Thoracic aorta (tissue), 2 donors: ENCODE measurements at regions not wholly inside any gene's neighbourhood (a gene's known extent, or its start where the extent isn't known, plus 50 kb on each side); places are given as distances from the start of the nearest gene placed in this dataset.

Experiments used
- ATAC-seq: fragments of 150-250 bp; one replicate; pipeline ENCODE4 v1.8.0; 2017; ENCODE audit warnings: low read depth; ENCODE audit not compliant: insufficient number of reproducible peaks, low FRiP score
- DNase-seq: peaks from one replicate; pipeline ENCODE4 v3.0.0-alpha.2; 2020; ENCODE audit warnings: low spot score
- H3K27ac ChIP-seq, 2 donors: fragments of 200-600 bp; sonication (generic); 1 replicate in 1 of 2; 2 replicates in 1 of 2; pipeline ENCODE4 v1.5.1; 2016; ENCODE audit warnings: mild to moderate bottlenecking in 2 of 2, moderate library complexity in 2 of 2
- H3K27me3 ChIP-seq: fragments of 200-600 bp; sonication (generic); replicated peaks from 2 replicates; pipeline ENCODE4 v1.6.0; 2016; ENCODE audit warnings: mild to moderate bottlenecking; ENCODE audit not compliant: insufficient read depth
- H3K36me3 ChIP-seq: fragments of 200-600 bp; sonication (generic); one replicate; pipeline ENCODE4 v1.5.1; 2016
- H3K4me1 ChIP-seq, 2 donors: fragments of 200-600 bp; sonication (generic); 1 replicate in 1 of 2; 2 replicates in 1 of 2; pipeline versions ENCODE4 v1.5.1 to v1.6.0; 2016; ENCODE audit warnings: low read depth in 2 of 2, mild to moderate bottlenecking in 1 of 2; ENCODE audit not compliant: control insufficient read depth in 1 of 2
- H3K4me3 ChIP-seq: fragments of 200-600 bp; sonication (generic); 2 replicates; pipeline ENCODE4 v1.5.1; 2016; ENCODE audit warnings: mild to moderate bottlenecking
- H3K9me3 ChIP-seq: fragments of 200-600 bp; sonication (generic); 2 replicates; pipeline ENCODE4 v1.5.1; 2016
- CTCF ChIP-seq: fragments of 200-600 bp; sonication (generic); IDR thresholded peaks from one replicate; pipeline ENCODE4 v1.5.1; 2019; ENCODE audit warnings: antibody characterized with exemption

- no peak for TF ChIP-seq CTCF
- Histone ChIP-seq H3K9me3 (no peaks in the 10 kb centered on the region), H3K27ac (no peak overlapping the region), H3K4me3 (no peak overlapping the region), H3K27me3 (no peaks in the 10 kb centered on the region), H3K4me1 (peaks cover 3 to 20% of the 10 kb centered on the region in 2 donors), H3K36me3 (no peaks in the 10 kb centered on the region)
- ATAC-seq, result no peak
- no peak for DNase-seq
These were observed 426.3 kb upstream of the ST6GAL2 start for GRCh38 chr2:107312240-107312639.

GRCh38 chr2:107313316-107313715 is 427.3 kb upstream of the ST6GAL2 start:
- DNase-seq (no peak), ATAC-seq (no peak)
- no peak for TF ChIP-seq CTCF

GRCh38 chr2:107320881-107321280 is 434.9 kb upstream of the ST6GAL2 start:
- Histone ChIP-seq H3K4me1 (peaks cover 4 to 29% of the 10 kb centered on the region in 2 donors), H3K36me3 (no peaks in the 10 kb centered on the region), H3K27ac (no peak overlapping the region), H3K4me3 (no peak overlapping the region), H3K27me3 (no peaks in the 10 kb centered on the region), H3K9me3 (no peaks in the 10 kb centered on the region)
- TF ChIP-seq CTCF, result no peak
- ATAC-seq (no peak), DNase-seq (no peak)

More at GRCh38 chr2:107313316-107313715, 427.3 kb upstream of the ST6GAL2 start:
- peaks cover 3 to 13% of the 10 kb centered on the region in 2 donors for H3K4me1 ChIP-seq
- no peak overlapping the region for H3K4me3 ChIP-seq
- no peak overlapping the region for H3K27ac ChIP-seq
- H3K27me3 ChIP-seq, result no peaks in the 10 kb centered on the region
- no peaks in the 10 kb centered on the region for H3K36me3 ChIP-seq
- H3K9me3 ChIP-seq, result no peaks in the 10 kb centered on the region

GRCh38 chr2:107322416-107322815 is 436.4 kb upstream of the ST6GAL2 start:
- Histone ChIP-seq H3K4me1 (peaks cover 8 to 41% of the 10 kb centered on the region in 2 donors), H3K27ac (no peak overlapping the region), H3K9me3 (no peaks in the 10 kb centered on the region), H3K4me3 (no peak overlapping the region), H3K27me3 (no peaks in the 10 kb centered on the region), H3K36me3 (no peaks in the 10 kb centered on the region)
- ATAC-seq (no peak), DNase-seq (no peak)
- no peak for TF ChIP-seq CTCF

- Histone ChIP-seq H3K4me3 (no peak overlapping the region), H3K4me1 (peaks cover 8 to 41% of the 10 kb centered on the region in 2 donors), H3K9me3 (no peaks in the 10 kb centered on the region), H3K36me3 (no peaks in the 10 kb centered on the region), H3K27me3 (no peaks in the 10 kb centered on the region), H3K27ac (peak overlapping the region in 1 of 2 donors; percentile 9)
- no peak for DNase-seq
- no peak for ATAC-seq
- no peak for TF ChIP-seq CTCF
These were observed 438.1 kb upstream of the ST6GAL2 start for GRCh38 chr2:107323946-107324565.
